COLO668 (cell line): ENCODE measurements at regions not wholly inside any gene's neighbourhood (a gene's known extent, or its start where the extent isn't known, plus 50 kb on each side); places are given as distances from the start of the nearest gene placed in this dataset.

Source experiments
- DNase-seq: peaks from one replicate; lab custom pipeline; 2025; ENCODE audit not compliant: unreplicated experiment; lab: John Stamatoyannopoulos, UW

- no peak for DNase-seq
Observed at GRCh38 chr20:57811374-57812020, 101.7 kb upstream of the PMEPA1 start.

GRCh38 chr20:57810511-57811373 lies 100.9 kb upstream of the PMEPA1 start:
- no peak for DNase-seq

GRCh38 chr20:57809661-57810172 lies 99.9 kb upstream of the PMEPA1 start:
- DNase-seq: no peak

GRCh38 chr20:57809149-57809548 lies 99.3 kb upstream of the PMEPA1 start:
- no peak for DNase-seq

GRCh38 chr20:57808264-57809070 lies 98.7 kb upstream of the PMEPA1 start:
- no peak for DNase-seq

GRCh38 chr20:57807401-57808263 lies 97.8 kb upstream of the PMEPA1 start:
- DNase-seq: no peak

- DNase-seq: no peak
Observed at GRCh38 chr20:57806975-57807374, 97.2 kb upstream of the PMEPA1 start.

GRCh38 chr20:57806476-57806875 lies 96.7 kb upstream of the PMEPA1 start:
- no peak for DNase-seq

- DNase-seq: no peak
Observed at GRCh38 chr20:57805747-57806146, 95.9 kb upstream of the PMEPA1 start.

GRCh38 chr20:57804470-57805250 lies 94.8 kb upstream of the PMEPA1 start:
- no peak for DNase-seq

GRCh38 chr20:57803508-57804005 lies 93.7 kb upstream of the PMEPA1 start:
- DNase-seq: no peak

- no peak for DNase-seq
Observed at GRCh38 chr20:57802765-57803507, 93.1 kb upstream of the PMEPA1 start.

- DNase-seq: no peak
Observed at GRCh38 chr20:57801581-57801980, 91.8 kb upstream of the PMEPA1 start.

- no peak for DNase-seq
Observed at GRCh38 chr20:57800791-57801430, 91.1 kb upstream of the PMEPA1 start.

- no peak for DNase-seq
Observed at GRCh38 chr20:57797401-57797800, 87.6 kb upstream of the PMEPA1 start.

GRCh38 chr20:57795977-57796560 lies 86.3 kb upstream of the PMEPA1 start:
- DNase-seq: no peak

- DNase-seq: no peak
Observed at GRCh38 chr20:57795342-57795697, 85.5 kb upstream of the PMEPA1 start.
